Right lobe of liver (tissue), 4 donors: ENCODE measurements at regions not wholly inside any gene's neighbourhood (a gene's known extent, or its start where the extent isn't known, plus 50 kb on each side); places are given as distances from the start of the nearest gene placed in this dataset.

Source experiments
- POLR2A ChIP-seq: fragments of 450-650 bp; IDR thresholded peaks from one replicate; pipeline ENCODE4 v1.6.1; 2017; ENCODE audit warnings: antibody characterized with exemption, mild to moderate bottlenecking
- TF ChIP-seq, protein P1 (sequence below), 4 donors: fragments of 200-600 bp in 3 of 4; fragments of 450-650 bp in 1 of 4; IDR thresholded peaks; one replicate each; pipeline versions ENCODE4 v1.5.1 to v1.8.0; 2016 to 2022; ENCODE audit warnings: antibody characterized with exemption in 4 of 4, mild to moderate bottlenecking in 2 of 4
- donor health status: DM: no; HTN: no; CAD: no.
- donor health status: DM: no; HTN: no; CAD: no.
- donor health status: DM: no; HTN: yes; CAD: no.

DNA sequence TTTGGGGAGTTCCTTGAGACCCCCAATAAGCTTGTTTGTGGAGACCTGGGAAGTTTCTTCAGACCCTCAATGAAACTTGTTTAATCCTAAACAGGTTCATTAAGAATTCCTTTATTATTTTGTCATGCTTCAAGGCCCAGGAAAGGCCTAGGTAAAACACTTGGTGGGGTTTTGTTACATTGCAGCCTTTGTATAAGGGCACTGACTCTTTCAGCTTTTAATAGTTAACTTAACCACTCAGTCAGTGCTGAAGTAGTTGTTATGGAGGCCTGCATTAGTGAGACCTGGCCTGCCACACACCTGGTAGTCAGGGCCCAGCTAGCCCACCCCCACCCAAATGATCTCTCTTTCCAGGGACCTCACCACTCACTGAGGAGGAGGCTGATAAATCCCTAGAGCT, 103.7 kb downstream of the FCRL5 start:
- TF ChIP-seq, protein P1, sequence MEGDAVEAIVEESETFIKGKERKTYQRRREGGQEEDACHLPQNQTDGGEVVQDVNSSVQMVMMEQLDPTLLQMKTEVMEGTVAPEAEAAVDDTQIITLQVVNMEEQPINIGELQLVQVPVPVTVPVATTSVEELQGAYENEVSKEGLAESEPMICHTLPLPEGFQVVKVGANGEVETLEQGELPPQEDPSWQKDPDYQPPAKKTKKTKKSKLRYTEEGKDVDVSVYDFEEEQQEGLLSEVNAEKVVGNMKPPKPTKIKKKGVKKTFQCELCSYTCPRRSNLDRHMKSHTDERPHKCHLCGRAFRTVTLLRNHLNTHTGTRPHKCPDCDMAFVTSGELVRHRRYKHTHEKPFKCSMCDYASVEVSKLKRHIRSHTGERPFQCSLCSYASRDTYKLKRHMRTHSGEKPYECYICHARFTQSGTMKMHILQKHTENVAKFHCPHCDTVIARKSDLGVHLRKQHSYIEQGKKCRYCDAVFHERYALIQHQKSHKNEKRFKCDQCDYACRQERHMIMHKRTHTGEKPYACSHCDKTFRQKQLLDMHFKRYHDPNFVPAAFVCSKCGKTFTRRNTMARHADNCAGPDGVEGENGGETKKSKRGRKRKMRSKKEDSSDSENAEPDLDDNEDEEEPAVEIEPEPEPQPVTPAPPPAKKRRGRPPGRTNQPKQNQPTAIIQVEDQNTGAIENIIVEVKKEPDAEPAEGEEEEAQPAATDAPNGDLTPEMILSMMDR (IDR thresholded peaks at IDR 0.05), result no peak
- no peak for TF ChIP-seq POLR2A
